ENCODE measurements at regions not wholly inside any gene's neighbourhood (a gene's known extent, or its start where the extent isn't known, plus 50 kb on each side); places are given as distances from the start of the nearest gene placed in this dataset.
"Not testable (repeated sequence)": the region's sequence is repeated elsewhere in the genome, so short reads cannot be mapped to it uniquely, and the experiment has no call there.

- DNase-seq (ENCODE audit: low read depth), result no peak
- no peak overlapping the region for H3K4me3 ChIP-seq (ENCODE audit: low read depth, low read length)
- no peak for TF ChIP-seq CTCF (IDR thresholded peaks at IDR 0.05; ENCODE audit: low read depth, low read length, missing control alignments)
These were observed 272.3 kb upstream of the ZNF804A start for GRCh38 chr2:184326066-184326465.

DNA sequence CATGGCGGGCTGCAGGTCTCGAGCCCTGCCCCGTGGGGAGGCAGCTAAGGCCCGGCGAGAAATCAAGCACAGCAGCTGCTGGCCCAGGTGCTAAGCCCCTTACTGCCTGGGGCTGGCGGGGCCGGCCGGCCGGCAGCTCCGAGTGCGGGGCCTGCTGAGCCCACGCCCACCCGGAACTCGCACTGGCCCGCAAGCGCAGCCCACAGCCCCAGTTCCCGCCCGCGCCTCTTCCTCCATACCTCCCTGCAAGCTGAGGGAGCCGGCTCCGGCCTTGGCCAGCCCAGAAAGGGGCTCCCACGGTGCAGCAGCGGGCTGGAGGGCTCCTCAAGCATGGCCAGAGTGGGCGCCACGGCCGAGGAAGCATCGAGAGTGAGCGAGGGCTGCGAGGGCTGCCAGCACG is 270.5 kb upstream of the ZNF804A start:
- DNase-seq (ENCODE audit: low read depth); H3K4me3 ChIP-seq (ENCODE audit: low read depth, low read length): not testable (repeated sequence)

DNA sequence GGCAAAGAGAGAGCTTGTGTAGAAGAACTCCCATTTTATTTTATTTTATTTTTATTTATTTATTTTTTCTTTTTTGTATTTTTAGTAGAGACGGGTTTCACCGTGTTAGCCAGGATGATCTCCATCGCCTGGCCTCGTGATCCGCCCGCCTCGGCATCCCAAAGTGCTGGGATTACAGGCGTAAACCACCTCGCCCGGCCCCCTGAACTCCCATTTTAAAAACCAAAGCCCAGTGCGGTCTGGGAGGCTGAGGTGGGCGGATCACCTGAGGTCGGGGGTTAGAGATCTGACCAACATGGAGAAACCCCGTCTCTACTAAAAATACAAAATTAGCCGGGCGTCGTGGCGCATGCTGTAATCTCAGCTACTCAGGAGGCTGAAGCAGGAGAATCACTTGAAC is 267.8 kb upstream of the ZNF804A start:
- not testable (repeated sequence) for H3K4me3 ChIP-seq (ENCODE audit: low read depth, low read length); DNase-seq (ENCODE audit: low read depth)

- TF ChIP-seq CTCF (IDR thresholded peaks at IDR 0.05; ENCODE audit: low read depth, low read length, missing control alignments), result no peak
- H3K4me3 ChIP-seq (ENCODE audit: low read depth, low read length), result no peak overlapping the region
- DNase-seq (ENCODE audit: low read depth), result no peak
These were observed 261.6 kb upstream of the ZNF804A start for GRCh38 chr2:184336688-184337087.

DNA sequence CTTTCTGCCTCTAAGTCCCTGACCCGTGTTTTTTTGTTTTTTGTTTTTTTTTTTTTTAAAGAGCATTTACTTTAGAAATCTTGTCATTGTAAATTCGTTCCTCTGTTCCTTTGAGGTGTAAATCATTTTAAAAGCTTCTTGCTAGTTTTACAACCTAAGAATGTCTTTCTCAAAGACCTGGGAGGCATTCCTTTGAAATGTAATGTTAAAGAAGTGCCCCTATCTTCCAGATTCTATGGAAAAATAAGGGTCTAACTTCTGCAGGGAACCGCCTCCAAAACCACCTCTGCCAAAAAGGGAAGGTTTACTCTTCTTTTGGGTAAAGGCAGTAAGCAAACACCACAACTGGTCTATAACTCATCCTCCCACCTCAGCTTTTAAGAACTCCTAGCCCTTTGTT is 259.6 kb upstream of the ZNF804A start:
- no peak for TF ChIP-seq CTCF (IDR thresholded peaks at IDR 0.05; ENCODE audit: low read depth, low read length, missing control alignments)
- DNase-seq (ENCODE audit: low read depth), result no peak
- H3K4me3 ChIP-seq (ENCODE audit: low read depth, low read length), result no peak overlapping the region

DNA sequence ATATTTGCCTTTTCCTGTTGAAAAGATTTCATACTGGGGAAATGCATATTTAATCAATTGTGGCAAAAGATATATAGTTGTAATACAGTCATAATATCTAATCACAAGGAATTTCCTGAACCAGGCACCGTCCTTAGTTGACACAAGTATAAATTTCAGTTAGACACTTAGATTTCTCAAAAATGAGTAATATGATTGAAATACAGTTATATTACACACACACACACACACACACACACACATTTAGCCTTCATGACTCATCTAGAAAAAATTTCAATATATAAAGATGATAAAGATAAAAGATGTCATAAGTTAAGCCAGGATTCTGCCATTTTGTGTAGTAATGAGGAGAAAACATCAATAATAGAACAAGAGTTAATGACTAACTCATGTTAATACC is 258.4 kb upstream of the ZNF804A start:
- no peak overlapping the region for H3K4me3 ChIP-seq (ENCODE audit: low read depth, low read length)
- DNase-seq (ENCODE audit: low read depth), result no peak
- TF ChIP-seq CTCF (IDR thresholded peaks at IDR 0.05; ENCODE audit: low read depth, low read length, missing control alignments), result no peak

GRCh38 chr2:184346338-184346862 is 251.9 kb upstream of the ZNF804A start:
- H3K4me3 ChIP-seq (ENCODE audit: low read depth, low read length), result no peak overlapping the region
- no peak for TF ChIP-seq CTCF (IDR thresholded peaks at IDR 0.05; ENCODE audit: low read depth, low read length, missing control alignments)
- DNase-seq (ENCODE audit: low read depth), result no peak

GRCh38 chr2:184351126-184351525 is 247.2 kb upstream of the ZNF804A start:
- peak; percentile 5 for DNase-seq (ENCODE audit: low read depth)
- TF ChIP-seq CTCF (IDR thresholded peaks at IDR 0.05; ENCODE audit: low read depth, low read length, missing control alignments), result no peak
- H3K4me3 ChIP-seq (ENCODE audit: low read depth, low read length), result no peak overlapping the region
